GM21367 (cell line): ENCODE measurements at regions not wholly inside any gene's neighbourhood (a gene's known extent, or its start where the extent isn't known, plus 50 kb on each side); places are given as distances from the start of the nearest gene placed in this dataset.
"Not testable (repeated sequence)": the region's sequence is repeated elsewhere in the genome, so short reads cannot be mapped to it uniquely, and the experiment has no call there.

Source experiments
- ATAC-seq: cut with Tn5 transposase; IDR thresholded peaks from one replicate; pipeline ENCODE4 v1.9.1; 2021; ENCODE audit not compliant: unreplicated experiment

- not testable (repeated sequence) for ATAC-seq
Observed at GRCh38 chr16:88241404-88242311, 141.1 kb upstream of the ZNF469 start.

- ATAC-seq = not testable (repeated sequence)
Observed at GRCh38 chr16:88242312-88243295, 140.2 kb upstream of the ZNF469 start.

GRCh38 chr16:88243921-88244320 lies 138.8 kb upstream of the ZNF469 start:
- ATAC-seq = not testable (repeated sequence)

- ATAC-seq = not testable (repeated sequence)
Observed at GRCh38 chr16:88245241-88246081, 137.3 kb upstream of the ZNF469 start.

- not testable (repeated sequence) for ATAC-seq
Observed at GRCh38 chr16:88246955-88247582, 135.7 kb upstream of the ZNF469 start.

GRCh38 chr16:88247583-88247966 lies 135.2 kb upstream of the ZNF469 start:
- ATAC-seq = not testable (repeated sequence)

- not testable (repeated sequence) for ATAC-seq
Observed at GRCh38 chr16:88248761-88249160, 134.0 kb upstream of the ZNF469 start.

GRCh38 chr16:88250381-88250780 lies 132.4 kb upstream of the ZNF469 start:
- not testable (repeated sequence) for ATAC-seq

GRCh38 chr16:88252057-88252794 lies 130.5 kb upstream of the ZNF469 start:
- ATAC-seq = not testable (repeated sequence)

GRCh38 chr16:88258141-88258540 lies 124.6 kb upstream of the ZNF469 start:
- not testable (repeated sequence) for ATAC-seq

- not testable (repeated sequence) for ATAC-seq
Observed at GRCh38 chr16:88258764-88259525, 123.8 kb upstream of the ZNF469 start.

- ATAC-seq = not testable (repeated sequence)
Observed at GRCh38 chr16:88259538-88259937, 123.2 kb upstream of the ZNF469 start.

GRCh38 chr16:88260146-88260545 lies 122.6 kb upstream of the ZNF469 start:
- ATAC-seq = not testable (repeated sequence)

GRCh38 chr16:88260881-88261665 lies 121.7 kb upstream of the ZNF469 start:
- ATAC-seq = not testable (repeated sequence)

- ATAC-seq = not testable (repeated sequence)
Observed at GRCh38 chr16:88261814-88262605, 120.7 kb upstream of the ZNF469 start.

- ATAC-seq = not testable (repeated sequence)
Observed at GRCh38 chr16:88262858-88263563, 119.7 kb upstream of the ZNF469 start.
